Left renal cortex interstitium (tissue), 4 donors: ENCODE measurements at regions not wholly inside any gene's neighbourhood (a gene's known extent, or its start where the extent isn't known, plus 50 kb on each side); places are given as distances from the start of the nearest gene placed in this dataset.

ENCODE experiments used
- DNase-seq, 4 donors: peaks; one replicate each; pipeline ENCODE4 v3.0.0-alpha.2; 2013; ENCODE audit warnings: low read depth in 4 of 4, low spot score in 2 of 4, missing footprints in 1 of 4

GRCh38 chr1:219478811-219479210 is 134.1 kb downstream of the ZC3H11B start:
- no peak for DNase-seq

DNA sequence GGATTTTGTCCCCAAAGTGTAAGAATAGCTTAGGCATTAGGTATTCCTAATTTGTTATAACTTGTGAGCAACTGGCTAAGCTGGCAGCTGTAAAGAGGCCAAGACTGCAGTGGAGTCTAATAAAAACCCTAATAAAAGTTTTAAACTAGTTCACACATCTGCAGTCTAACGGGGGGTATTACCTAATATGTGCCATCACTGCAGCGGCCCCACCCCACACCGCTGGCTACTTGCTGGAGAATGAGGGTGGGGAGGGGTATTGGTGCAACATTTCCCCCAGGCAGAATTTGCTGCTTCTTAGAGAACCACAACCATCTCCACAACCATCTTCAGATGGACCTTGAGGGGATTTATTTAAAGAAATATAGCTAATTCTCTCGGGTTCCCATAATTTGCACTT is 135.0 kb downstream of the ZC3H11B start:
- DNase-seq, result no peak

GRCh38 chr1:219476716-219477115 is 136.2 kb downstream of the ZC3H11B start:
- DNase-seq, result no peak

DNA sequence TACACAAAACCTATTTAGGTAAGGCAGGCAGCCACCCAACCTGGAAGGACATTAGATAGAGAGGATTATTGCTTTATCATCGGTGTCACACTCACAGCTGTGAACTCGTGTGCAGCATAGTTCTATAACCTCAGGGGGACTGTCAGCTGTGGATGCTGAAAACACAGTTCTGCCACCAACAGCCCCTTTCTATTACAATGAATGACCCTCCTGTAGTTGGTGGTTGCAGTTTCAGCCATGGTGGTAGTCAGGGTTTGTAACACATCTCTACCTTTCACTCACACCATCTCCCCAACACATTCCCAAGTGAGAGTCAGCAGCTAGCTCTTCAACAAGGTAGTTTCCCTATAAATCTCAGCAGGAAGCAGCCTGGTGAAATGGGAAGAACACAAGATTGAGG is 136.8 kb downstream of the ZC3H11B start:
- DNase-seq, result no peak

GRCh38 chr1:219472596-219472995 is 140.3 kb downstream of the ZC3H11B start:
- no peak for DNase-seq

- DNase-seq, result no peak
These were observed 145.4 kb downstream of the ZC3H11B start for GRCh38 chr1:219467524-219467923.

DNA sequence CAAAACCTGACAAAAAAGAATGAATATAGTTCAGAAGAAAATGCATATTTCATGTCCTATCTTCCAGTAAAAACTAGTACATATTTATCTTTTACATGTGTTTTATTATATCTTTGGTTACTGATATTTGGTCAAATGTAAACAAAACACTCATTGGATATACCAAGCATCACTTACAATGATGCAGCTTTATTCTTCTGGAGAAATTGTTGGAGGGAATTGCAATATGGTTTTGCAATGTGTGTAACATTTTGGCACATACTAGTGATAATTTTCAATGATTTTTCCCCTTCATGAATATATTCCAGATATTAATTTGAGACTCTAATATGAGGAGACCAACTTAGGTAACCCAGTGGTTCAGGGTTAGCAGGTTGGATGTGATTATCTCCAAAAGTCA is 146.1 kb downstream of the ZC3H11B start:
- DNase-seq, result no peak

GRCh38 chr1:219465212-219466093 is 147.5 kb downstream of the ZC3H11B start:
- no peak for DNase-seq

DNA sequence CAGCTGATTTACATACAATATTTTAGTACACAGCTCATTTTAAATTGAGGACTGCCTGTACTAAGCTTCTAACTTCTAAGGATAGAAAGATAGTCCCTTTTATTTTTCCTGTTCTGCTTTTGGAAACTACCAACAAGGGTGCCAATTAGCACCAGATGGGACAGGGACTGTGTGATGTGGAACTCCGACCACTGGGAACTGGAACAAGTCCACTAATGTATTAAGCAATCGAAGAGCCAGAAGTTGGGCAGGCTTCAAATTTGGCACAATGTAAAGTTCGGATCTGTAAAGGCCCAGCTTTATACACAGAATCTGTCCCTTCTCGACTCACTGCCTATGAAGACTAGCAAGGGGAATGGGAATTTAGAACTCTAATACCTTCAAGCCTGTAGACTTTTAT is 149.3 kb downstream of the ZC3H11B start:
- no peak for DNase-seq

GRCh38 chr1:219461981-219462400 is 150.9 kb downstream of the ZC3H11B start:
- DNase-seq, result no peak

DNA sequence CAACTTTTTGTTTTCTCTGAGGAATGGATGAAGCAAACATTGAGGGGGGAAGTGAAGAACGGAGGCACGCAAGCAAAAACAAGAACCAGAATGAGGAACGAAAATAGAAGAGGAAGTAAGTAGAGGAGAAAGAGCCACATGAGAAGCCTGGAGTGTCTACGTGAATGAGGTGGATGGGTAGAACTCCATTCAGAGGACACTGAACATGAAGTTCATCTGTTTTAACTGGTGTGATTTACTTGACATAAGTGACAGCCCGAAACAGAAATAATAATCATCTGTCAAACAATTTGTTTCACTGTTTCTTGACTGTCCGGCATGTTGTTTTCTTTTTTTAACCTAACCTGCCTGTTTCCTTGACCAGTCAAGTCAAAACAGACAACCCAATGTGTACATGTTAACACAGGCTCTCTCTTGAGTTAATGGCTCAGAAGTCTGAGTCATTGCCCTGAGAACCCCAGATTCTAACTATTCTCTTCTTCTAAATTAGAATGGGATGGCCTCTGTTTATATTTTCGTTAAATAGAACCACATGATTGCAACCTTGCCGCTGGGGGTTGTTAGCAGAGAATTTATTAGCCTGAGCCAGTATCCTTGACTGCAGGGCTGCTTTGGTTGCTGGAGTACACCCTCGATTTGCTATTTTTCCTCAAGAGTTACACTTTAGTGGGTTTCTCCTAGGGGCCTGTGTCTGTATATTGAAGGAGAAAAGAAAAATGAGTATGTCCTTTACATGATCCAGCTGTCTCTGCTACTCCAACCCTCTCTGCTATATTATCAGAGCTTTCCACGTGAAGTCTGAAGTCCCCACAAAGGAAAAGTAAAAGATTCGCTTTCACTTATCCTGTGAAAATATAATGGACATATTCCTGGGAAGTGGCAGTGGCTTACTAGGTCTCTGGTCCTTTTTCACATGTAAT is 151.7 kb downstream of the ZC3H11B start:
- DNase-seq, result no peak

DNA sequence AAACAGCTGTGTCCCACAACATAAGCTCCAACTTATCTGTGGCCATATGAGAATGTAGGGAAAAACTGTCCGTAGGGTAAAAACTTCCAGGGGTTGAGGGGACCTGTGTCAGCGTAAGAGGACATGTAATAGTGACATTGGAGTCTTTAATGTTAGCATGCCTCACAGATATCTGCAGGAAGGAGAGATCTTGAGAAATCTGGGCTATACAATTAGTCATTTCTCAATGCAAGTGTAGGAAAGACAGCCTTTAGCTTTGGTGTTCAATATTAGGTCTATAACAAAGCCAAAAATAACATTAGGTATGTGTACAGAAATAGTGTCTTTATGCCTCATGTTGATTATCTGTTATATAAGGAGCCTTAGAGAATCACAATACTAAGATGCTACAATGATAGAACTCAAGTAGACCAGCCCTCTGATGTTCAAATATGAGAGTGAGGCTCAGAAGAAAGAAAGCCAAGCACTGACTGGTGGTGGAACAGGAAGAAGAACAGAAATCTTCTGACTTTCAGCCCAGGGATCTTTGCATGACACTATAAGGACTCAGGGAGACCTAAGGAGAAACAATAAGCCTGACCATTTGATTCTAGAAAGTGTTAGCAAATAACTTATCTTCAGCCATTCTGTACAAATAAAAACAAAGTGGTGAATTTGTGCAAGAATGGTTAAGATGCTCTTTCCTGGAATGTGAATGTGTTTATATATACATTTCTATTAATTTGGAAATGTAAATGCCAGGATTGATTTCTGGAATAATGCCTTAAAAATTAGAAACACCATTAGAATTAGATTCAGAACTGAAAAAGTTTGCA is 152.6 kb downstream of the ZC3H11B start:
- DNase-seq, result no peak

- DNase-seq, result no peak
These were observed 153.4 kb downstream of the ZC3H11B start for GRCh38 chr1:219459351-219460080.

GRCh38 chr1:219446288-219446687 is 166.6 kb downstream of the ZC3H11B start:
- no peak for DNase-seq

DNA sequence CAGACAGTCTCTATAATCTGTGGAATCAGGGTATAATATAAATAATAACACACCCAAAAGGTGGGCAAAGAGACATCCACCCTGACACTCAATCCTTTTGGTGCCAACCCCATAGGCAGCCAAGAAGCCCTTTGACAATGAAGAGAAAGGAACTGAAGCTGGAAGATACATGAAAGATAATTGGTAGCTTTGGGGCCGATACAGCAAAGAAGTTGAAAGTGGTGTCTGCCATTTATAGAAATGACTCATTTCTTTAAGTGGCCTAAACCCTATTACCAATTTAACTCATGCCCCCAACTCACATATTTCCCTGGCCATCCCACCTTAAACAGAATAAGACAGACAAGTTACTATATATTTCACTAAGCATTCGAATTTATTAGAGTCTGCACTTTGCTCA is 167.0 kb downstream of the ZC3H11B start:
- DNase-seq, result no peak

- no peak for DNase-seq
These were observed 168.4 kb downstream of the ZC3H11B start for GRCh38 chr1:219444474-219444873.

- no peak for DNase-seq
These were observed 169.1 kb downstream of the ZC3H11B start for GRCh38 chr1:219443763-219444162.

GRCh38 chr1:219442611-219443061 is 170.3 kb downstream of the ZC3H11B start:
- no peak for DNase-seq

GRCh38 chr1:219441884-219442283 is 171.0 kb downstream of the ZC3H11B start:
- no peak for DNase-seq

DNA sequence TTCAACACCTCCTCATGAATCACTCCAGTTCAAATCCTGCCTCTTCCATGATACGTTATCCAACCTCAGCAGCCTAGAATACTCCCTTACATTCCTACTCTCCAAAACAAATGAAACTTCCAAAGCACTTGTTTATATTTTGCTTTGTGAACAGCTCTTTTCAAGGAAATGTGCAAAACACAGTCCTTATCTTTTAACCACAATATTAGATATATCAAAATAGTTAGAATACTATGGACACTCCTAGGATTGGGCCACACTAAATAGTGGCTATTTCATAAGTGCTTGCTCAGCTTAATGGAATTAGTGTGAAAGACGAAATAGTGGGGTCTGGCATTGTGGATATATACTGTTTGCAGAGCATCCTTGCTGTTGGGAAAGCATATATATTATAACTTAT is 173.5 kb downstream of the ZC3H11B start:
- no peak for DNase-seq
